HG02759 (cell line): ENCODE measurements at regions not wholly inside any gene's neighbourhood (a gene's known extent, or its start where the extent isn't known, plus 50 kb on each side); places are given as distances from the start of the nearest gene placed in this dataset.

Experiments used
- ATAC-seq: cut with Tn5 transposase; IDR thresholded peaks from one replicate; pipeline ENCODE4 v1.9.1; 2021; ENCODE audit warnings: mild to moderate bottlenecking, moderate library complexity; ENCODE audit not compliant: unreplicated experiment

GRCh38 chr20:6499566-6499965 lies 267.9 kb upstream of the BMP2 start:
- no peak for ATAC-seq

- no peak for ATAC-seq
Measured at GRCh38 chr20:6496874-6497273, 270.6 kb upstream of the BMP2 start.

- ATAC-seq, result no peak
Measured at GRCh38 chr20:6495907-6496306, 271.6 kb upstream of the BMP2 start.

- no peak for ATAC-seq
Measured at GRCh38 chr20:6492271-6493055, 275.0 kb upstream of the BMP2 start.

- ATAC-seq, result no peak
Measured at GRCh38 chr20:6490849-6491248, 276.6 kb upstream of the BMP2 start.

GRCh38 chr20:6489361-6490171 lies 277.9 kb upstream of the BMP2 start:
- ATAC-seq, result no peak

- ATAC-seq, result no peak
Measured at GRCh38 chr20:6485351-6485750, 282.1 kb upstream of the BMP2 start.

- ATAC-seq, result no peak
Measured at GRCh38 chr20:6483727-6484126, 283.8 kb upstream of the BMP2 start.

- ATAC-seq, result no peak
Measured at GRCh38 chr20:6482486-6482885, 285.0 kb upstream of the BMP2 start.

GRCh38 chr20:6480328-6481200 lies 286.9 kb upstream of the BMP2 start:
- no peak for ATAC-seq

GRCh38 chr20:6473197-6473596 lies 294.3 kb upstream of the BMP2 start:
- no peak for ATAC-seq

- no peak for ATAC-seq
Measured at GRCh38 chr20:6471871-6472270, 295.6 kb upstream of the BMP2 start.

GRCh38 chr20:6471110-6471647 lies 296.3 kb upstream of the BMP2 start:
- ATAC-seq, result no peak

- ATAC-seq, result no peak
Measured at GRCh38 chr20:6469695-6470094, 297.8 kb upstream of the BMP2 start.

GRCh38 chr20:6468423-6469116 lies 298.9 kb upstream of the BMP2 start:
- no peak for ATAC-seq

GRCh38 chr20:6467562-6467961 lies 299.9 kb upstream of the BMP2 start:
- ATAC-seq, result no peak

GRCh38 chr20:6466075-6466810 lies 301.2 kb upstream of the BMP2 start:
- no peak for ATAC-seq

GRCh38 chr20:6450841-6451240 lies 316.6 kb upstream of the BMP2 start:
- ATAC-seq, result no peak

- no peak for ATAC-seq
Measured at GRCh38 chr20:6440443-6440799, 317.6 kb upstream of the FERMT1 start.
